Gastrocnemius medialis (tissue), 4 donors: ENCODE measurements at regions not wholly inside any gene's neighbourhood (a gene's known extent, or its start where the extent isn't known, plus 50 kb on each side); places are given as distances from the start of the nearest gene placed in this dataset.
"Not testable (repeated sequence)": the region's sequence is repeated elsewhere in the genome, so short reads cannot be mapped to it uniquely, and the experiment has no call there.

ENCODE experiments used
- ATAC-seq, 2 donors: fragments of 150-250 bp; one replicate each; pipeline ENCODE4 v1.9.1; 2016
- DNase-seq, 2 donors: peaks; one replicate each; pipeline ENCODE4 v3.0.0-alpha.2; 2019
- H3K27ac ChIP-seq, 4 donors: fragments of 200-600 bp; sonication (generic); 1 replicate in 1 of 4; 2 replicates in 3 of 4; pipeline ENCODE4 v1.5.1; 2016 to 2018; ENCODE audit warnings: mild to moderate bottlenecking in 2 of 4, moderate library complexity in 1 of 4
- H3K27me3 ChIP-seq, 3 donors: fragments of 200-600 bp; sonication (generic) in 2 of 3; 1 replicate in 1 of 3; 2 replicates in 2 of 3; pipeline versions ENCODE4 v1.5.1 to v1.6.0; 2016 to 2019; ENCODE audit warnings: mild to moderate bottlenecking in 1 of 3, moderate library complexity in 1 of 3
- H3K36me3 ChIP-seq, 2 donors: fragments of 200-600 bp; sonication (generic) in 1 of 2; one replicate each; pipeline ENCODE4 v1.5.1; 2017 to 2018
- H3K4me1 ChIP-seq, 2 donors: fragments of 200-600 bp; sonication (generic) in 1 of 2; one replicate each; pipeline ENCODE4 v1.5.1; 2016 to 2017; ENCODE audit warnings: mild to moderate bottlenecking in 2 of 2
- H3K4me3 ChIP-seq, 4 donors: fragments of 200-600 bp; sonication (generic) in 3 of 4; 1 replicate in 1 of 4; 2 replicates in 3 of 4; pipeline ENCODE4 v1.5.1; 2016 to 2019; ENCODE audit warnings: mild to moderate bottlenecking in 2 of 4
- H3K9me3 ChIP-seq, 3 donors: fragments of 200-600 bp; sonication (generic) in 2 of 3; 1 replicate in 1 of 3; 2 replicates in 2 of 3; pipeline ENCODE4 v1.5.1; 2016 to 2019
- POLR2A ChIP-seq, 2 donors: fragments of 450-650 bp; IDR thresholded peaks; one replicate each; pipeline ENCODE4 v1.6.1; 2017; ENCODE audit warnings: antibody characterized with exemption in 2 of 2, mild to moderate bottlenecking in 2 of 2, moderate library complexity in 2 of 2
- in situ Hi-C, 4 donors: fragments of 200-750 bp; cut with MboI; loops; one replicate each; pipeline versions ENCODE4 v1.15.0 to v1.8.0; 2017; ENCODE audit warnings: low sequenced_read_pairs in 4 of 4
- intact Hi-C: fragments of 100-400 bp; cut with DNase I; formaldehyde crosslinking; loops from one replicate; pipeline ENCODE4 v1.15.1; 2023; ENCODE audit warnings: low total_unique reads
- TF ChIP-seq, protein P1 (sequence below), 5 experiments: fragments of 450-650 bp in 3 of 5; fragments of 200-600 bp in 2 of 5; sonication (generic) in 2 of 5; IDR thresholded peaks in 4 of 5; conservative IDR thresholded peaks in 1 of 5; 1 replicate in 4 of 5; 2 replicates in 1 of 5; pipeline ENCODE4 v1.5.1; 2016 to 2019; ENCODE audit warnings: antibody characterized with exemption in 5 of 5, mild to moderate bottlenecking in 3 of 5, moderate library complexity in 3 of 5

DNA sequence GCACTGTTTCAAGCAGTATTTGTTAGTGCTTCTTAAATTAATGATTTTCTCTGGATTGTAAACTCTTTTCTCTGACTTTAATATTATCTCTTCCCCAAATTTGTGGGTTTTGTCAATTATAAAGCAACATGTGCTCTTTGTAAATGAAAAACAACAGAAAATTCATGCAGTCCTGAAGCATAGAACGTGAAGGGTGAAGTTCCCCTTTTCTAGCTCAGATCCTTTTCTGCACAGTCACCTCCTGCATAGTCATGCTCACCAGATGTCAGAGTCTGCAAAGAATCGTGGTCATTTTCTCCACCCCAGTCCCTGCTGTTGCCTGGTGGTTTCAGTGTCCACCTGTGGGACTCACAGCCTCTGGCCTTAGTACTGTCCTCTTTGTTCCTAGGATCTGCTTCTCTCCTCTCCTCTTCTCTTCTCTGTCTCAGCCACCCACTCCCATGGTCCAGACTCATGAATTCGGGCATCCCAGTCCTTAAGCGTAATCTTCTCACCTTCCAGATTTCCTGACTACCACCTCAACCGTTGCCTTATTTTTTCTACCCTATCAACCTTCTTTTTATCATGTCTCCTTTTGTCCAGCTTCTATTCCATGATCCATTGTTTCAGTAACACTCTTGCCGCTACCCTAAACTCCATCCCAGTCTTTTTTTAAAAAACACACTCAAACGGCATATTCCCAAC lies 229.1 kb downstream of the RTP5 start:
- ATAC-seq (no peak), DNase-seq (no peak)
- Histone ChIP-seq H3K36me3 (peaks cover 0 to 5% of the 10 kb centered on the region in 2 donors), H3K4me1 (no peaks in the 10 kb centered on the region), H3K27me3 (no peaks in the 10 kb centered on the region), H3K4me3 (no peak overlapping the region), H3K27ac (no peak overlapping the region), H3K9me3 (no peaks in the 10 kb centered on the region)
- in situ Hi-C loops = no loop called here
- no peak for TF ChIP-seq POLR2A (IDR thresholded peaks at IDR 0.05)
- TF ChIP-seq, protein P1, sequence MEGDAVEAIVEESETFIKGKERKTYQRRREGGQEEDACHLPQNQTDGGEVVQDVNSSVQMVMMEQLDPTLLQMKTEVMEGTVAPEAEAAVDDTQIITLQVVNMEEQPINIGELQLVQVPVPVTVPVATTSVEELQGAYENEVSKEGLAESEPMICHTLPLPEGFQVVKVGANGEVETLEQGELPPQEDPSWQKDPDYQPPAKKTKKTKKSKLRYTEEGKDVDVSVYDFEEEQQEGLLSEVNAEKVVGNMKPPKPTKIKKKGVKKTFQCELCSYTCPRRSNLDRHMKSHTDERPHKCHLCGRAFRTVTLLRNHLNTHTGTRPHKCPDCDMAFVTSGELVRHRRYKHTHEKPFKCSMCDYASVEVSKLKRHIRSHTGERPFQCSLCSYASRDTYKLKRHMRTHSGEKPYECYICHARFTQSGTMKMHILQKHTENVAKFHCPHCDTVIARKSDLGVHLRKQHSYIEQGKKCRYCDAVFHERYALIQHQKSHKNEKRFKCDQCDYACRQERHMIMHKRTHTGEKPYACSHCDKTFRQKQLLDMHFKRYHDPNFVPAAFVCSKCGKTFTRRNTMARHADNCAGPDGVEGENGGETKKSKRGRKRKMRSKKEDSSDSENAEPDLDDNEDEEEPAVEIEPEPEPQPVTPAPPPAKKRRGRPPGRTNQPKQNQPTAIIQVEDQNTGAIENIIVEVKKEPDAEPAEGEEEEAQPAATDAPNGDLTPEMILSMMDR (IDR thresholded peaks at IDR 0.05 in 4 of 5, conservative IDR thresholded peaks at IDR 0.05 in 1 of 5) = no peak
- intact Hi-C loops = no loop called here

DNA sequence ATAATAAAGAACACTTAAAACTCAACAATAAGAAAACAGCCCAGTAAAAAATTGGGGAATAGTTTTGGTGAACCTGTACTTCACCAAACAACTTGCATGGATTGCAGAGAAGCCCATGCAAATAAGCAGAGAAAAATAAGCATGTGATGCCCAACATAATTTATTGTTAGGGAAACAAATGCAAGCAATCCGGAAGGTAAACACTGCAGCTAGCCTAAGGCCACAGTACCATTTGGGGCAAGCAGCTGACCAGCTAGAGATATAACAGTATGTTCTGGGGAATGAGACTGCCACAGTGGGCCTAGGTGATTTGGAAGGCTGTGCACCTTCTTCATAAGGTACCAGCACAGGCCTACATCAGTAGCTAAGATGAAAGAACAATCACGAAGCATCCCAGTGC lies 233.6 kb downstream of the RTP5 start:
- H3K27ac ChIP-seq, ATAC-seq, H3K4me1 ChIP-seq, in situ Hi-C loops, intact Hi-C loops, H3K27me3 ChIP-seq, H3K36me3 ChIP-seq, H3K9me3 ChIP-seq, DNase-seq, H3K4me3 ChIP-seq: not testable (repeated sequence)

DNA sequence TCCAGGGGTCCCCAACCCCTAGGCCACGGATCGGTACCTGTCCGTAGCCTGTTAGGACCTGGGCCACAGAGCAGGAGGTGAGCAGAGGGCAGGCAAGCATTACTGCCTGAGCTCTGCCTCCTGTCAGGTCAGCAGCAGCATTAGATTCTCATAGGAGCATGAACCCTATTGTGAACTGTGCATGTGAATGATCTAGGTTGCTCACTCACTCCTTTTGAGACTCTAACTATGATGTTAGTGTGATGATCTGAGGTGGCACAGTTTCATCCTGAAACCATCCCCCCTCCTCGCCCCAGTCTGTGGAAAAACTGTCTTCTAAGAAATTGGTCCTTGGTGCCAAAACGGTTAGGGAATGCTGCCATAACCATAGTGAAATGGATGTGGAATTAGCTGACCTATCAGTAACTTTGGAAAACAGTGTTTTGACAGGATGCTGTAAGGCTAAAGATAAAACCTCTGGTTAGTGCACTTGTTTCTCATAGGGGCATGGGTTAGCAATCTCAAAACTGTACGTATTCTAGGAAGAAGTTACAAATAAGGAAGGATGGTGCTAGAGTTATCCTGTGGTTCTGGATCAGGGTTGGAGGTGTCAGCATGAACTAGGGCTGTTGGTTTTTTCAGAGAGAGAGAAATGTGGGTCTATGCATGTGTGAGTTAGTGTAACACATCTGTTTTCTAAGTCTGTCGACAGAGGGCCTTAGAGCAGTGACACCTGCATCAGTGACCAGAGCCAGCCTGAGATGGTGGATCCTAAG lies 234.8 kb downstream of the RTP5 start:
- H3K27ac ChIP-seq, ATAC-seq, in situ Hi-C loops, H3K36me3 ChIP-seq, H3K4me1 ChIP-seq, H3K4me3 ChIP-seq, intact Hi-C loops, DNase-seq, H3K27me3 ChIP-seq, H3K9me3 ChIP-seq: not testable (repeated sequence)

GRCh38 chr2:242107065-242107464 lies 237.5 kb downstream of the RTP5 start:
- in situ Hi-C loops, ATAC-seq, intact Hi-C loops, H3K9me3 ChIP-seq, H3K27me3 ChIP-seq, DNase-seq, H3K4me1 ChIP-seq, H3K36me3 ChIP-seq, H3K27ac ChIP-seq, H3K4me3 ChIP-seq: not testable (repeated sequence)

GRCh38 chr2:242108797-242109500 lies 239.4 kb downstream of the RTP5 start:
- H3K9me3 ChIP-seq, H3K27ac ChIP-seq, H3K27me3 ChIP-seq, in situ Hi-C loops, H3K36me3 ChIP-seq, ATAC-seq, H3K4me1 ChIP-seq, H3K4me3 ChIP-seq, intact Hi-C loops, DNase-seq: not testable (repeated sequence)

- in situ Hi-C loops, intact Hi-C loops, DNase-seq: not testable (repeated sequence)
These were observed 240.3 kb downstream of the RTP5 start for GRCh38 chr2:242109819-242110218.

DNA sequence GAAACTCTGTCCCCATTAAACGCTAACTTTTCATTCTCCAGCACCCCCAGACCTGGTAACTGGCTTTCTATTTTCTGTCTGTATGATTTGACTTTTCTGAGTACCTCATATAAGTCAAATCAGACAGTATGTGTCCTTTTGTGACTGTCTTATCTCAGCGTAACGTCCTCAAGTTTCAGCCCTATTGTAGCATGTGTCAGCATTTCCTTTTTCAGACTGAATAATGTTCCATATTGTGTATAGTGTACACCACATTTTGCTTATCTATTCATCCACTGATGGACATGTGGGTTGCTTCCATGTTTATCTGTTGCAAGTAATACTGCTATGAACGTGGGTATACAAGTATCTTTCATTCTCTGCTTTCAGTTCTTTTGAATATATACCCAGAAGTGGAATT lies 242.4 kb downstream of the RTP5 start:
- H3K36me3 ChIP-seq, H3K4me1 ChIP-seq, DNase-seq, intact Hi-C loops, H3K9me3 ChIP-seq, ATAC-seq, in situ Hi-C loops, H3K4me3 ChIP-seq, H3K27ac ChIP-seq, H3K27me3 ChIP-seq: not testable (repeated sequence)

More at GRCh38 chr2:242109819-242110218, 240.3 kb downstream of the RTP5 start:
- H3K27ac ChIP-seq, H3K9me3 ChIP-seq, H3K4me1 ChIP-seq, H3K27me3 ChIP-seq, H3K4me3 ChIP-seq, H3K36me3 ChIP-seq, ATAC-seq: not testable (repeated sequence)

DNA sequence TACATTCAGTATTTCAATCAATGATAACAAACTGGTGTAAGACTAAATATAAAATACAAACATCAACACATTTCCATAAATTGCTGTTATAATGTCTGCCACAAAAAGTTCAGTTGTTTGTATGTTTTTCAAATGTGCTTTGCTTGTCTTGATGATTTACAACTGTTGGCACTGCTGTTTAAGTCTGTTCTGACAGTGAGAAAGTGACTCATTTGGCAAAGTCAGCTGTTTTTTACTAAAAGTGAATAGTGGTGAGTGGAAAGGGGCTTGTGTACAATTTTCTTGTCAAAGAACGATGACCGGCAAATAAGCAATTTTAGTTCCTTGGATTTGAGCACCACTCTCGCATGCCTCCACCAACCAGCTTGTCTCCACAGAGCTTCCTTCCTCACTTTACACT lies 244.0 kb downstream of the RTP5 start:
- H3K36me3 ChIP-seq, H3K9me3 ChIP-seq, H3K27ac ChIP-seq, intact Hi-C loops, in situ Hi-C loops, DNase-seq, H3K4me3 ChIP-seq, H3K4me1 ChIP-seq, H3K27me3 ChIP-seq, ATAC-seq: not testable (repeated sequence)

GRCh38 chr2:242116676-242117075 lies 247.1 kb downstream of the RTP5 start:
- intact Hi-C loops, ATAC-seq, H3K27ac ChIP-seq, H3K4me1 ChIP-seq, DNase-seq, in situ Hi-C loops, H3K9me3 ChIP-seq, H3K36me3 ChIP-seq, H3K4me3 ChIP-seq, H3K27me3 ChIP-seq: not testable (repeated sequence)

- H3K27me3 ChIP-seq, ATAC-seq, H3K4me3 ChIP-seq, H3K4me1 ChIP-seq, H3K27ac ChIP-seq, H3K9me3 ChIP-seq, DNase-seq, in situ Hi-C loops, H3K36me3 ChIP-seq, intact Hi-C loops: not testable (repeated sequence)
These were observed 247.8 kb downstream of the RTP5 start for GRCh38 chr2:242117305-242117704.
